HepG2 (cell line): ENCODE measurements at regions not wholly inside any gene's neighbourhood (a gene's known extent, or its start where the extent isn't known, plus 50 kb on each side); places are given as distances from the start of the nearest gene placed in this dataset.

Source experiments
- CHD4 ChIP-seq: fragments of 200-600 bp; sonication (generic); IDR thresholded peaks from 2 replicates; pipeline ENCODE4 v1.7.0; 2017; ENCODE audit warnings: mild to moderate bottlenecking, low read length, borderline replicate concordance
- CTCF ChIP-seq: sonication (generic); formaldehyde crosslinking; IDR thresholded peaks from 2 replicates; pipeline ENCODE4 v1.5.0; 2020; ENCODE audit warnings: mild to moderate bottlenecking, missing genetic modification reagents, moderate library complexity
- STAG1 ChIP-seq: sonication (generic); formaldehyde crosslinking; IDR thresholded peaks from 2 replicates; pipeline ENCODE4 v1.4.0; 2020; ENCODE audit warnings: missing genetic modification reagents
- ZBTB34 ChIP-seq: sonication (generic); formaldehyde crosslinking; IDR thresholded peaks from 2 replicates; pipeline ENCODE4 v1.8.0; 2022; ENCODE audit warnings: mild to moderate bottlenecking, missing genetic modification reagents
- ZNF768 ChIP-seq: sonication (generic); formaldehyde crosslinking; IDR thresholded peaks from 2 replicates; pipeline ENCODE4 v1.4.0; 2020; ENCODE audit warnings: missing genetic modification reagents
- ZNF800 ChIP-seq: sonication (generic); formaldehyde crosslinking; IDR thresholded peaks from 2 replicates; pipeline ENCODE4 v1.4.0; 2020; ENCODE audit warnings: missing genetic modification reagents

GRCh38 chr5:112594941-112595340 lies 142.7 kb upstream of the APC start:
- TF ChIP-seq CTCF (CRISPR knock-in tag) (no peak), ZNF768 (CRISPR knock-in tag) (no peak), CHD4 (no peak), ZNF800 (CRISPR knock-in tag) (no peak), STAG1 (CRISPR knock-in tag) (no peak), ZBTB34 (no peak)
